Embryonic facial prominence (tissue), 1 donor: ENCODE measurements at regions not wholly inside any gene's neighbourhood (a gene's known extent, or its start where the extent isn't known, plus 50 kb on each side); places are given as distances from the start of the nearest gene placed in this dataset.

Source experiments
- DNase-seq: peaks from one replicate; pipeline ENCODE4 v3.0.0-alpha.2; 2016; ENCODE audit errors: extremely low spot score

- DNase-seq, result no peak
Measured at GRCh38 chr15:29323557-29323956, 53.9 kb upstream of the NSMCE3 start.

GRCh38 chr15:29322415-29322814 lies 52.8 kb upstream of the NSMCE3 start:
- no peak for DNase-seq

- no peak for DNase-seq
Measured at GRCh38 chr15:29320420-29320819, 50.8 kb upstream of the NSMCE3 start.

GRCh38 chr15:29319823-29320222 lies 50.2 kb upstream of the NSMCE3 start:
- DNase-seq, result no peak
